HG03159 (cell line): ENCODE measurements at regions not wholly inside any gene's neighbourhood (a gene's known extent, or its start where the extent isn't known, plus 50 kb on each side); places are given as distances from the start of the nearest gene placed in this dataset.
"Not testable (repeated sequence)": the region's sequence is repeated elsewhere in the genome, so short reads cannot be mapped to it uniquely, and the experiment has no call there.

Experiments
- ATAC-seq: cut with Tn5 transposase; IDR thresholded peaks from one replicate; pipeline ENCODE4 v1.9.1; 2021; ENCODE audit warnings: mild to moderate bottlenecking, moderate library complexity; ENCODE audit not compliant: unreplicated experiment

DNA sequence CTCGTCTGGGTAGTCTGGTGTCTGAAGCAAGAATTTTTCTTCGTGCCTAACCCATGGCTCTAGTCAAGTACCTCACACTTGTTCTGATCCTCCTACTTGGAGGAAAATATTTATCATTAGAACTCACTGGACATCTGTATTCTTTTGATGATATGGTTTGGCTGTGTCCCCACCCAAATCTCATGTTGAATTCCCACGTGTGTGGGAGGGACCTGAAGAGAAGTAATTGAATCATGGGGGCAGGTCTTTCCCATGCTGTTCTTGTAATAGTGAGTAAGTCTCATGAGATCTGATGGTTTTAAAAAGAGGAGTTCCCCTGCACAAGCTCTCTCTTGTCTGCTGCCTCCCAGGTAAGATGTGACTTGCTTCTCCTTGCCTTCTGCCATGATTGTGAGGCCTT lies 137.7 kb upstream of the TSC22D2 start:
- not testable (repeated sequence) for ATAC-seq

GRCh38 chr3:150269526-150269925 lies 138.6 kb upstream of the TSC22D2 start:
- ATAC-seq, result no peak

GRCh38 chr3:150268426-150269391 lies 139.4 kb upstream of the TSC22D2 start:
- no peak for ATAC-seq

- ATAC-seq, result no peak
Observed at GRCh38 chr3:150267288-150267687, 140.8 kb upstream of the TSC22D2 start.

DNA sequence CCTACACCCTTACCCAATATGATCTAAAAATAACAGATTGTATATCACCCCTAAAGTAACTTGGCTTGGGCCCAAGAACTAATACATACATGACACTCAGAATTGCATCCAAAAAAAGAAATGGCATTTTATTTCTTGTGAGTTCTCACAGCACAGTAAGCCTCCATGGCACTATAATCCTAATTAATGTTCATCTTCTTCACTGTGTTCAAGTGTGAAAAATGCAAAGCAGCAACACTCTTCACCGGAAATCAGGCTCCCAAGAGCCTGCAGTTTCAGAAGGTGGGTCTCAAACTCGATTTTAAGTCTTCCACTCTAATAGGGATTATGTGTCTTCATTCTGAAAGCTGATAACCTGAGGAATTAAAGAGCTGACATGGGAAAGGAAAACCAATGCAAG lies 142.8 kb upstream of the TSC22D2 start:
- no peak for ATAC-seq

- no peak for ATAC-seq
Observed at GRCh38 chr3:150264561-150265279, 143.4 kb upstream of the TSC22D2 start.

- no peak for ATAC-seq
Observed at GRCh38 chr3:150261958-150262357, 146.1 kb upstream of the TSC22D2 start.

DNA sequence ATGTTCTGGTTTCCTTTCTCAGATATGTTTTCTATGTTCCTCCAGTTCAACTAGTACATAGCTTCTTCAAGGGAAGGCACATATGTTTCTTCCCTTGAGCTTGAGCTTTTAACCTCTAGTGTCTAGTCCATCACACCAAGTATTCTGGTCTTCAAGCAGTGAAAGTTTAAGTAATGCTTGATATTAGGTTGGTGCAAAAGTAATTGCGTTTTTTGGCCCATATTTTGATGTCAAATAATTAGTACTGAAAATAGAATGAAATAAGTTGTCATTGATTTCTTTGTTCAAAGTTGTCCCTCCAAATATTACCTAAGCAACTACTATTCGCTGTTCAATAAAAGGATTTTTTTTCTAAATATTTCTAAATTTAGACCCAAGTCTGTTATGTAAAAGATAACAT lies 146.7 kb upstream of the TSC22D2 start:
- no peak for ATAC-seq

DNA sequence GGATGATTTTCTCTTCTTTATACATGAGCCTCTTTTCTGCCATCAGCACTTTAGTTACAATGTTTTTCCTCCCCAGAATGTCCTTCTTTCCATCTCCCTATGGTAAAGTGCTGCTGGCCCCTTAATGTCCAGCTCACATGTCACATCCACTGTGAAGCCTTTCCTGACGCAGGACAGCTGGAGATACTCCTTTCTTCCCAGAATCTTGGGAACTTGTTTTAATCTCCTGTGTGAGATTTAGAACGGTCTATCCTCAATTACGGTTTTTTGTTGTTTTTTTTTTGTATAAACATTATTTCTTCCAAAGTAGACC lies 147.7 kb upstream of the TSC22D2 start:
- no peak for ATAC-seq

DNA sequence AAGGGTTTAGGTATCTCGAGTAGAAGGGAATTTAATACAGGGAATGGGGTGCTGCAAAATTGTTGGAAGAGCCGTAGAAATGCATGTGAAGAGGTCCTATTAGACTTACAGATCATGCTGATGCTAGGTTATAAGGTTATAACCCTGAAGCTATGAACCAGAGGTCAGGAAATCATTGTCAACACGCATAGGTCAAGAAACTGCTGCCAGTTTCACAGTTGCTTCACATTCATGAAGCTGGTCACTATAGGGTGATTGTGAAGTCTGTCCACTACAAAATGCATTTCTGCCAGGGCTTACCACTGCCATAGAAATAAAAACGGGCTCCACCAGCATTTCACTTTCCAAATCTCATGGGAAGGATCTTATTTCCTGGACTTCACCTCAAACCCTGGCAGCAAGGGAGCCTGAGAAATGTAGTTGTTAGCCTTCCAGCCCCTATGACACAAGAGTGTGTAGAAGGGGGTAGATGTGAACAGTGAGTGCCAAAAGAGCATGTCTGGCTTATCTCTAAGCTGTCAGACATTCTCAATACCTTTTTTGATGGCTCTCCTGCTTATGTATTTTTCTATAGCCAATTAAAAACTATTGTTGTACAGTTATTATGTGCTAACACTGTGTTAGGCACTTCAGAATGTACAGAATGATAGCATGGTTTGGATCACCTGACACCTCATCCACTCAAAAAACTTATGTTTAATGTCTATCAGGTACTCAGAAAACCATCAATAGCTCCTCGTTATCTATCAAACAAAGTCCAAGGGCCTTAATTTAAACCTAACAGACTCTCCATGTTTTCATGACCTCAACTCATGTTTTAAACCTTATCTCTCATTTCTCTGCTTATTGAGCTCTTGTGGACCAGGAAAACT lies 148.3 kb upstream of the TSC22D2 start:
- ATAC-seq, result no peak

- no peak for ATAC-seq
Observed at GRCh38 chr3:150256782-150257181, 151.3 kb upstream of the TSC22D2 start.

- ATAC-seq, result no peak
Observed at GRCh38 chr3:150256318-150256717, 151.8 kb upstream of the TSC22D2 start.

DNA sequence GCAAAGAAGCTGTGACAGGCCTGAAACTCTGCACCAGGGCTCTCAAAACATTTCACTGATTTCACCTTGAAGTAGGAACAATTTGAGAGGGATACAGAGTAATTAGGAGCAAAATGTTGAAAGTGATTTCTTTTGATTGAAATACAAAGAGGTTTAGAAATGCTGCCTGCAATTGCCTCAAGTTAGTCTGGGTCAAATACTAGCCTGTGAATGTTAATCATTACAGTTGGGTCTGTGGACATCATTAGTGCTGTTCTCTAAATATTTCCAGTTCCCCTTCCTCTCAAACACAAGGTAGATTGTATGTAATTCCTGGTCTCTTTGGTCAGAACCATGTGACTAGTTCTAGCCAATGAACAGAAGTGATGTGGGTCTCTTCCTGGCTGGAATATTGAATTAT lies 152.3 kb upstream of the TSC22D2 start:
- no peak for ATAC-seq

GRCh38 chr3:150255413-150255812 lies 152.7 kb upstream of the TSC22D2 start:
- no peak for ATAC-seq

DNA sequence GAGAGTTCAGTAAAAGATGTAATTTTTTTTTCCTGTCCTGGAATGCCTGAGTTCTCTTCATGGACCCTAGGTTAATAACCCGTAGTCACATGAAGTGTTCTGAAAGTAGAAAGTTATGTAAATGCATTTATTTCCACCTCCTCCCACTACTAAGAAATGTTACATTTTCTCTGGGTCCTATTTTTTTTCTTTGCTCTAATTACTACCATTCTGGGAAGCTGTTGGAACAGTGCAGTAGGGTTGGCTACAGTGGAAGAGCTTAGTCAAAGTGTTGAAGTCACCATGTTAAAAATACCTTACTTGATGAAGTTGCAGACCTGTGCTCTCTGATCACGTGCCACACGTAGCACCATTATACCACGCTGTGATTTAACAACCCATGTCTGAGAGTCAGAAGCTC lies 153.8 kb upstream of the TSC22D2 start:
- no peak for ATAC-seq

DNA sequence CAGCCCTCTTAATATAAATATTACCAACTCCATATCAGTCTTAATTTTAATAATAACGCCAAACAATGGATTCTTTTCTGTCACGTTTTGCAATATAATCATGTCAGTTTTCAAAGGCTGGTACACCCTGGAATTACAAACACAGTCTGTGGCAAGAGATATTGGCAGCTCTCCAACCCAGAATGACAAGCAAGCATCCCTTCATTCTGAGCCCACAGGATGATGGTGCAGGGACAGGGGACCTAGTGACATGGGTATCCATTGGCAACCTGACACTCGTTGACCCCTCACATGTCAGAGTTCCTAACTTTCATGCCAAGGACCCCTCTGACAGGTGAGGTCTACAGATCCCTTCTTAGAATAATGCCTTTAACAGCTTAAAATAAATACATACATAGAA lies 154.5 kb upstream of the TSC22D2 start:
- no peak for ATAC-seq

- no peak for ATAC-seq
Observed at GRCh38 chr3:150252462-150252861, 155.6 kb upstream of the TSC22D2 start.

DNA sequence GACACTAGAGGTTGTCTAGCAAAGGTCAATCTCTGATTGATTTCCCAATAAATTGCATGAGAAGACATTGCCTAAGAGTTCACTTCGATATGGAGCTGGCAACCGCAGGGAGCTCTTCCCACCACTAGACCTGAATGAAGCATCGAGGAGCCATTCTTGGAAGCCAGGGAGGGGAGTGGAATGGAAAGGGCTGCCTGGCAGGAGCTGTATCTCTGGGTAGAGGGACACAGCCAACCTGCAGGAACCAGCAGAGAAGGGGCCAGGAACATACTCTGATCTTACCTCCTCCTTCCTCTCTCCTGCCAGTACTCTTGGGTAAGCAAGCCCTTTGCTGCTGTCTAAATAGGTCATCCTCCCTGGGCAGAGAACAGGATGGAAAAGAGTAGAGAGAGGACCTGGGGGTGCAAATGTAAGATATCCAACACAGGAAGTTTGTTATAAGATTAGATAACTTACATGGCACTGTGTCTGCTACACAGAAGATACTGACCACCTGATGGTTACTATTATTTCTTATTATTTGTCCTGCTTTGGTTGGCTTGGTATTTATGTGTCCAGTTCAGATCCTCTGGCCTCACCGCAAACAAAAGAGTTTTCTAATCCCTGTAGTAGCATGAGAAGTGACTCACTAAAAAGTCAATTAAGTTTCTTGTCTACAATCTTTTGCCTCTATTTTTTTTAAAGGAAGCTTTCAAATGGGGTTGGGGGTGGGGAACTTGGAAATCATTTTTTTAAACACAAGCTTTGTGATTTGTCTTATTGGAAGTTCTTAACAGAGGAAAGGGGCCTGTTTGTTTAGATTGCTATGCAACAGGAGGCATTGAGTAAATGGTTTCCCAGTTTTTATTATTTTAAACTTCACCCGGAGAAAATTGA lies 156.7 kb upstream of the TSC22D2 start:
- no peak for ATAC-seq

GRCh38 chr3:150249779-150250470 lies 158.2 kb upstream of the TSC22D2 start:
- ATAC-seq, result no peak
